ENCODE measurements at regions not wholly inside any gene's neighbourhood (a gene's known extent, or its start where the extent isn't known, plus 50 kb on each side); places are given as distances from the start of the nearest gene placed in this dataset.

DNA sequence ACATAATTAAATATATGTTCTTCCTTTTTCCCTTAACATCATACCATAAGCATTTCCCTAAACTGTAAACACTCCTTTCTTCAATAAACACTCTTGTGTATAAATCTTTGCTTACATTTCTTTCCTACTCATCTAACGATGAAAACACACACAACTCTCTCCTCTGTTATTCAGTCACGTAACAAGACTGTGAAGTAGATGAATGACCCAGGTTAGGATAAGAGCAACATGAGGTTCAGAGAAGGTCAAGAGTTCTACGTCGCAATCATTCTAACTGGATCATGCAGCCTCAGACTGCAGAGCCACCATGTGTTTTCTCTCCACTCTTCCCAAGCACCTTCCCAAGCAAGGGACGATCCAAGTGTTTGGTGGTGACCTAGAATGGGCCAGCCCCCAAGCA lies 70.5 kb upstream of the SPTLC1 start:
- no peak for DNase-seq (ENCODE audit: low read depth, low spot score)

DNA sequence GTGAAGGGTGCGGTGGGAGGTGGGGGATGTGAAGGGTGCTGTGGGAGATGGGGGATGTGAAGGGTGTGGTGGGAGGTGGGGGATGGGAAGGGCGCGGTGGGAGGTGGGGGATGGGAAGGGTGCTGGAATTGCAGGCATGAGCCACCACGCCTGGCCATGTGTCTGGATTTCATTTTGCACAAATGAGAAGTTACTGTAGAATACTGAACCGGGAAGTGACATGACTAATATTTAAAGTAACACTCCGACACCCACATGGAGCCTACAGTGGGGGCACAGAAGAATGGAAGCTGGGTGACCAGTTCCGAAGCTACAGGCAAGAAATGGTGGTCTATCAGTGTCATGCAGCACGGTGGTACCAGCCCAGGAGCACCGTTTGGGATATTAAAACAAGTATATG lies 69.9 kb upstream of the SPTLC1 start:
- DNase-seq (ENCODE audit: low read depth, low spot score), result no peak

GRCh38 chr9:92184041-92184564 lies 68.9 kb upstream of the SPTLC1 start:
- DNase-seq (ENCODE audit: low read depth, low spot score), result no peak

- no peak for DNase-seq (ENCODE audit: low read depth, low spot score)
Measured at GRCh38 chr9:92183449-92183848, 68.2 kb upstream of the SPTLC1 start.

DNA sequence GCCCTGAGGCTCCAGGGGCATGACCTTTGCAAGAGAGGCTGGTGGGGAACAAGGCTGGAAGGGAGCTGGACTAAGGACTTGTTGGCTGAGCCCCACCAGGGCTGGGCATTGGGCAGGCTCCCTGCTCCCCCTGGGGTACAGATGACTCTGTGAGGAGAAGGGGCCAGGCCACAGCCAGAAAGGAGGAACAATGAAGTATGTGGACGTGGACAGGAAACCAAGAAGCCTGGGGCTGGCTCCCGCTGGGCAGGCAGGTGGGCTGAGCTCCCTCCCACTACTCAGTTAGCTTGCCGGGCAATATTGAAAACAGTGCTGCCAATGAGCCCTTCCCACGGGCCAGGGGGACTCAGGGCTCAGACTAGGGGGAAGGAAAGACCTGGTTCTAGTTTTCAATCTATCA lies 66.1 kb upstream of the SPTLC1 start:
- no peak for DNase-seq (ENCODE audit: low read depth, low spot score)

DNA sequence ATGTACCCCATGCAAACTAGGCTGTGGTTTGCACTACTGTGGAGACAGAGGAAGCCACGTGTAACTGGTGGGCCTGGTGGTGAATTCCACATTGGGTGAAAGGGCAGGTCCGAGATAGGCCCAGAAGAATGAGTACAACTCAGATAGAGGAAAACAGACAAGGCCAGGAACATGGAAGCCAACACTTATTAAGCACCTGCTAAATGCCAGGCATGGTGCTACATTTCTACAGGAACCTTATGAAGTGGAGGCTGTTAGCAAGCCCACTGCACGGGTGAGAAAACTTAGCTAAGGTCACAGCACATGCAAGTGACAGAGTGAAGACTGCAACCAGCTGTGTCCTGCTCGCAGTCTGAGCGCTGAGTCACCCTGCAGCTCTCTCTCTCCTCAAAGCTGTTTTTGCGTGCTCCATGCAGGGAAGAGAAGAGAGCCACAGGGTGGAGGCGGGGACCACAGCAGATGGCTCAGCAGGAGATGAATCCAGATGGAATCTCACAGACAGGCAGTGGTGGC lies 65.5 kb upstream of the SPTLC1 start:
- DNase-seq (ENCODE audit: low read depth, low spot score), result peak; percentile 39

DNA sequence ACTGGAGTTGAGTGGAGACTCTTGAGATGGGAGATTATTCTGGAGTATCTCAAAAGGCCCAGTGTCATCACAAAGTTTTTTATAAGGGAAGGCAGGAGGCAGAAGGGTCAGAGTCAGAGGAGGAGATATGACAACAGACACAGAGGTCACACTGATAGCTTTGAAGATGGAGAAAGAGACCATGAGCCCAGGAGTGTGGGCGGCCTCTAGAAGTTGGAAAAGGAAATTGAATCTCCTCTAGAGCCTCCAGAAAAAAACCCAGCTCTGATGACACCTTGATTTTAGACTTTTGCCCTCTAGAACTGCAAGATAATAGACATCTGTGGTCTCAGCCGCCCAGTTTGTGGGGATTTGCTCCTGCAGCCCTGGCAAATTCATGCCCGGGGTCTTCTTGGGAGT lies 64.8 kb upstream of the SPTLC1 start:
- no peak for DNase-seq (ENCODE audit: low read depth, low spot score)

DNA sequence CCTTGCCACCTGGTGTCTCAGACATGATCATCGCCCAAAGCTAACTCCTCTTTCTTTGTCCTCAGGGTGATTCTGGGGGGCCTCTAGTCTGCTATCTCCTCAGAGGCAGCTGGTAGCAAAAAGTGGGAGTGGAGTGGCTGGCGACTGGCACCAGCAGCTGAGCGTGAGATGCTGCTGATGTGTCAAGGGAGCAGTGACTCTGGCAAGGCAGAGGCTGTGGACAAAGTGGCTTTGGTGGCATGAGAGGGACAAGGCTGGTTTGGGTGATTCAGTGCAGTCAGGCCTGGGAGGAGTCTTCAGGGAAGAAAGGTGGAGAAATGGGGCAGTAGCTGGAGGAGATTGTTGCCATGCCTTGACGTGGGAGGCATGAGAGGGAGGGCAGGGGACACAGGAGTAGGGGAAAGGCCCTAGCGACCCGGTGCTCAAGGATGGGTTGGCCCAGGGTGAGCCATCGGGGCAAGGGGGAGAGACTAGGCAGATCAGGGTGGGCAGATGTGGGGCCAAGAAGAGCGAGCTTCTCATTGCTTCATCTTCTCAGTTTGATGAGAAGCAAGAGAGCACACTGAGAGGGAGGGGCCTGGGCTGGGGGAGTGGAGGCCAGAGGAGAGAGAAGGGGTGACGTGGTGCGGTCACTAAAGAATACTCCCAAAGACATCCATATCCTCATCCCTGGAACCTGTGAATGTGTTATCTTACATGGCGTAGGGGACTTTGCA lies 64.2 kb upstream of the SPTLC1 start:
- no peak for DNase-seq (ENCODE audit: low read depth, low spot score)

GRCh38 chr9:92177591-92177990 lies 62.4 kb upstream of the SPTLC1 start:
- no peak for DNase-seq (ENCODE audit: low read depth, low spot score)

- no peak for DNase-seq (ENCODE audit: low read depth, low spot score)
Measured at GRCh38 chr9:92176800-92177185, 61.6 kb upstream of the SPTLC1 start.

DNA sequence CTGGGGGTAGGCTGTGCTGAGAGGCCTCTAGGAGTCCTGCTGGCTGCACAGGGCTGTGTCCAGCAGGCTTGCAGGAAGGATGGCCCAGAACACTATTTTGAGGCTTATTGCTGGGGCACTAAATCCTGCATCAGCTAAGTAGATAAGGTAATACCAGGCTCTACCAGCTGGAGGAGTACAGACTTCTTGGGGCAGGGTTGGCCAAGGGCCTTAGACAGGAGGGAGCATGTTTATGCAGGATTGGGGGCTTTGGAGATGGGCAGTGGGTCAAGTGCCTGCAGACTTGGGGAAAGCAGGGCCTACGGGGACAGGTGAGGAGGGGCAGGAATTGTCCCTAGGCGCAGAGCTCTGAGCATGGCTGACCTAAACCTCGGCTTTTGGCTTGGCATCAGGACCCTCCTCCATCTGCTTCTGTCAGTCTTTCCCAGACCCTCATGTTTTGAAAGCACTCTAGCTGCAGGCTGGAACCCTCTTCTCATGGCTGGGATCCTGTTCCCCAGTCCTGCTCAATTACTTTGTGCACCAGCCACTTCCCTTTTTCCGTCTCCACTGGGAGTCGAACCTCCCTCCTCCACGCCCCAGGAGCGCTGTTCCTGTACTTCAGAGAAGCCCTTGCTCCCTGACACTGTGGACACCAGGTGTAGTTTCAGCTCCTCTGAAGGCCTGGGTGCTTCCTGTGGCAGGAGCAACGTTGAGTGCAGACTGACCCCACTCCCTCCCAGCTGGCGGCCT lies 61.0 kb upstream of the SPTLC1 start:
- no peak for DNase-seq (ENCODE audit: low read depth, low spot score)

- DNase-seq (ENCODE audit: low read depth, low spot score), result no peak
Measured at GRCh38 chr9:92175441-92175840, 60.2 kb upstream of the SPTLC1 start.

- DNase-seq (ENCODE audit: low read depth, low spot score), result no peak
Measured at GRCh38 chr9:92173318-92173717, 58.1 kb upstream of the SPTLC1 start.

- no peak for DNase-seq (ENCODE audit: low read depth, low spot score)
Measured at GRCh38 chr9:92171822-92172221, 56.6 kb upstream of the SPTLC1 start.

DNA sequence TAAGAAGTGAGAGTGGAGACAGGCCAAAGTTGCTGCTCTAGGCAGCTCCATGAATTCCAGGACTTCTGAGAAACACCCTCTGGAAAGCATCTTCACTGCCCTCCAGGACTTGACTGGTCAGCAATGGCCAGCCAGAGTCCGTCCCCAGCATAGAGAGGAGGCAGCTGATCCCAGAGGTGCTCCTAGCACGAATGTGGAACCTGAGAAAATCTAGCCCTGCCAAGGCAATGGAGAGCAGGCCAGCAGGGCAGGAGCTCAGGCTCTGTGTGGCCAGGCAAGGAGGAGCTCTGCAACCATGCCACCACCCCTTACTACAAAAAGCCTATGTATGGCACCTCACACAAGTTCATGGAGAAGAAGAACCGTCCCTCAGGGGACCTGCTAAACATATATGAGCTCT lies 56.1 kb upstream of the SPTLC1 start:
- DNase-seq (ENCODE audit: low read depth, low spot score), result no peak

DNA sequence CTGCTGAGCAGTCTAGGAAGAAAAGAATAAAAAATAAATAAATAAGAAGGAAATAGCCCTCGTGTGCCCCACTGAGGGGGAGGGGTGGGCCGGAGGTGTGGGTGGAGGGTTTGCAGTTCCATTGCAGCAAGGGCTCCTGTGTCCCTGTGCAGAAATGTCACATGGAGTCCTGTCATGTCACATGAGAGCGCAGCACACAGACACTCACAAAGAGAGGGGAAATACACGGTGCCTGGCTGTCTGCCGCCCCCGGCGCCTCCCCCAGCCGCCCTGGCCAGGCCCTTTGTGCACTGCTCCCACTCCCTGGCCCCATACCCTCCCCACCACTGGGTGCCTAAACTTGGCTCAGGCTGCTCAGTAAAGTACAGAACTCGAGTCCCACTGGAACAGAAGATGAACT lies 55.6 kb upstream of the SPTLC1 start:
- no peak for DNase-seq (ENCODE audit: low read depth, low spot score)

DNA sequence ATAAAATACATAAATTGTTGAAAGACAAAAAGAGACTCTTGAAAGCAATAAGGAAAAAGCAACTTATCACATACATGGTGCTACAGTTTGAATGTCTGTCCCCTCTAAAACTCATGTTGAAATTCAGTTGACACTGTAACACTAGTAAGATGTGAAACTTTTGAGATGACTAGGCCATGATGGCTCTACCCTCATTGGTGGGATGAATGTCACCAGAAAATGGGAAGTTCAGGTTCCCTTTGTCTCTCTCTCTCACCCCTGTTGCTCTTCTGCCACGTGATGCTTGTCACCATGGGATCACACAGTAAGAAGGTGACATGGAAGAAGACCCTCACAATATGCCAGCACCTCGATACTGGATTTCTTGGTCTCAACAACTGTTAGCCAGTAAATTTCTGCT lies 50.3 kb upstream of the SPTLC1 start:
- DNase-seq (ENCODE audit: low read depth, low spot score), result no peak

Measured in brain pericyte (primary cell).